ENCODE measurements at regions not wholly inside any gene's neighbourhood (a gene's known extent, or its start where the extent isn't known, plus 50 kb on each side); places are given as distances from the start of the nearest gene placed in this dataset.
A peak's percentile ranks its signal among the peaks of the same experiment; 100 is the strongest.
"Not testable (repeated sequence)": the region's sequence is repeated elsewhere in the genome, so short reads cannot be mapped to it uniquely, and the experiment has no call there.

DNA sequence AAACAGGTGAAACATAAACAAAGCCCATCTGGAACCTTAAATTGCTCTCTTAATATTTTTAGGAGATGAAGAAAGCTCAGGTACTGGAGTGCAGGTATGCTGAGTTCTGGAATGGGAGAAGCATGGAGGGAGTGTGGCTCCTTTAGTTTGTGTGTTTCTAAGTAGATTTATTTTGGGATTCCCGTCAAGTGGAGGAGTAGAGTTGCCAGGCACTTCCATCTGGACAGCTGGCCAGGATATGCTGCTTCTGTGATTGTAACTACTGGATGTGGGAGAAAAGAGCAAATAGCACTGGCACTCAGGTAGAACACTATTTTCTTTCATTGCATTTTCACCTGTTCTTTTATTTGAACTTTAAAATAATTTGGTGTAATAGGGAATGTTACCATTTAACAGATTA is 182.3 kb upstream of the MAST4 start:
- no peak for DNase-seq (ENCODE audit: low read depth)

DNA sequence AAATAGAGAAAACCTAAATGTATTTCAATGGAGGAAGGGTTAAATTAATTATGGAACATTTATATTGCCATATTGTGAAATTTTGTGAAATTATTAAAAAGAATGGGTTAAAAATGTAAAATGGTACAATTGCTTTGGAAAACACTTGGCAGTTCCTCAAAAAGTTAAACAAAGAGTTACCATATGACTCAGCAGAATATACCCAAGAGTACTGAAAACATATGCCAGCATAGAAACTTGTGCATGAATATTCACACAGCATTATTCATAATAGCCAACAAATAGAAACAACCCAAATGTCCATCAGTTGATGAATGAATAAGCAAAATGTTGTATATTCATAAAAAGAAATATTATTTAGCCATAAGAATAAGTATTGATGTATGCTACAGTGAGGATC is 181.0 kb upstream of the MAST4 start:
- no peak for DNase-seq (ENCODE audit: low read depth)

DNA sequence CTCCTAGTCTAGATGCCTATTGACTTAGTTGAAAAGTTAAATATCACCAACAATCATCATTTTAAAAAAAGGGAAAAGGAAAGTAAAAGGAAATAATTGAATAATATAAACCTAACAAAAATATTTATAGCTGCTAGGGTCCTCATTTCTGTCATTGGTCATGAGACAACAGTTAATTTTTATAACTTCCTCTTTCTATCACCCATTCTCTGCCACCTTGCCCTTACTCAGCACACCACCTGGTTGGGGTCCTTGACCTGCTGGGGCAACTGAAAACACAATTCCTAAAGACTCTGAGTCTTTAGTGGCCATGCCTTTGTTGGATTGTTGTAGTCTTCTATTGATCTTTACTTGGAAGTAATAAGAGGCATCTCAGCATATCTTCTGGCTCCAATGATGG is 179.5 kb upstream of the MAST4 start:
- no peak for DNase-seq (ENCODE audit: low read depth)

DNA sequence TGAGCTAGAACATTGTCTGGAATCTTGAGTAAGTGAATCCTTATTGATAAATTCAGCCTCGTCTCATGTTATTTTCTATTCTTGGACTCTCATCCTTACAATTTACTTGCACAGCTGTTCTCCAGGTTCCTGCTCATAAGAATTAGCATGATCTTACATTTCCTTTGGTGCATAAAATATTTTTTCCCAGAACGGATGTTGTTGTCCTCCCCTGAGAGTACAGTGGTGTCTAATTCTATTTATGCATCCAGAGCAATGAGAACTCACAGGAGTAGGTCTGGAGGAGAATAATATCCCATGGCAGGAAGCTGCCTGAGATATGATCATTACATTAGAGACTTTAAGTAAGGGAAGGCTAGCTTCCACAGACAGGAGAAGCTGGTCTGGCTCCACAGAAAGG is 178.4 kb upstream of the MAST4 start:
- DNase-seq (ENCODE audit: low read depth) = no peak

DNA sequence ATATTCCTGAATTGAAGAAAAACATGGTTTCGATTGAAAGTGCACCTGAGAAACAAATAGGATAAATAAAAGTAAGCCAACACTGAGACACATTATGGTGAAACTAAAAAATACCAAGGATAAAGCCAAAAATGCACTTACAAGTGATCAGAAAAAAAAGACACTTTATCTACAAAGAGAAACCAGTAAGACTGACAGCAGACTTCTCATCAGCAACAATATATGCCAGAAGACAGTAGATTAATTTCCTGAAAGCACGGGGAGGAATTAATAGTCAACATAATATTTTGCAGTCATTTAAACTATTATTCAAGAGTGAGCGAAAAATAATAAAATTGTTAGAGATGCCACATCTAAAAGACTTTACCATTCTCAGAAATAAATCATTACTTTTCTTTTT is 172.7 kb upstream of the MAST4 start:
- DNase-seq (ENCODE audit: low read depth) = no peak

DNA sequence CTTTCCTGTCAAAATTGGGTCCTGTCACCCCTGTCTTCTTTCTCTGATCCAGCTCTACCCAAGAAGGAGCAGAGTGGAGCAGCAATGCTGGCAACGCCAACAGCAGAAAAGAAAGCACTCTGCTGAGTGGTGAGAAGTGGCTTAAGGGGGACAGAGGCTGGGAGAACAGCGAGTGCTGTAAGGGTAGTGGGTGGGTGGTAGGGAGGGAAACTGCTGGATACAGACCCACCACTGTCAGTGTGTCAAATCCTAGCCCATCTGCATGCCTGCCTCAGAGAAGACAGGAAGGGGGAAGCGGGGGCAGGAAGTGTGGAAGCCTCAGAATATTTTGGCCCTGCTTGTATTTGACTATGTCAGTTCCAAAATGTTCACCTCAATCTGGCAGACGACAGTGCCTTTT is 170.4 kb upstream of the MAST4 start:
- DNase-seq (ENCODE audit: low read depth) = no peak

DNA sequence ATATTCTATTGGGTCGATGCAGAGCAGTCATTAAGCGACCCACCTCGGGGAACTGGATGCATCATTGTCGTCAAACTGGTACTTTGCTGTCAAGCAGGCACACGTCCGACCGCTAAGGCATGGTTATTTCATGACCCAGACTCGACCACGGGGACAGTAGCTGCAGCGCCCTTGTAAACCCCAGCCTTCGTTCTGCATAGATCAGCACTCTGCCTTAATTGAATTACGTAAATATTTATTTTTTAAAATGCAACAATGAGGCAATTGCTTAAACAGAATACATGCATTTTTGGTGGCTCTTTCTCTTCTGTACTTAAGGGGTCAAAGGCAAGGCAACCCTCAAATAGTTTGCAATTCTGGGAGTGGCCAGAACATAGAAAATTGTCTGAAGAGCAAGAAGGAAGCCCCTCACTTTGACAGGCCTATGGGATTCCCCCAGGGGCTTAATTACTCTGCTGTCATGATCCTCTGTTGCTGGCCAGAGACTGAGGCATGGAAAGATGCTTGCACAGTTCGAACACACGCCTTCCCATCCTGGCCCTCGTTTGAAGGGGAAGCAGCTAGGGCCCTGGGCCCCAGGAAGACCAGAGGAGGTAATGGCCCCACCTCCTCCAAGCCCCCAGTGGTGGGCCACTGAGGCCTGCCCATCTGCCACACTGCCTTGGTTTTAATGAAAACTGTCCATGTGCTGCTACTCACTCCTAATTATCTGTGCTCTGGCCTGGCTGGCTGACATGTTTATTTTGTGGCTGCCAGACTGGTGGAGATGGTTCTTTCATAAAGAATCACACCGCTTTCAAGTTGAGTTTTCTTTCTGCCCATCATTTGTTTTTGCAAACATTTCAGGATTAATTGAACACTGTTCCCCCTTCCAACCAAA is 169.7 kb upstream of the MAST4 start:
- no peak for DNase-seq (ENCODE audit: low read depth)

DNA sequence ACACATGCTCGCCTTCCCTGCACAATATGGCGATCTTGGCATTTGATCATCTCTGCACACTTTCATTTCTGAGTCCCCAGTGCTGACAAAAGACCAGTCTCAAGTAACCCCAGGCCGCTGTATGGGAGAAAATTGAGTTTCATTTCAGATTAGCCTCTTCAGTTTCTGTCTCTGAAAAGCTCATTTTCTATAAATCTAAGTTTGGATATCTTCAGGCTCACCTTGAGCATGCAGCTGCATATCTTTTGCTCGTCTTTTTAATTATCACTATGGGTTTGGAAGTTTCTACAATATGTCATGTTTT is 169.1 kb upstream of the MAST4 start:
- no peak for DNase-seq (ENCODE audit: low read depth)

DNA sequence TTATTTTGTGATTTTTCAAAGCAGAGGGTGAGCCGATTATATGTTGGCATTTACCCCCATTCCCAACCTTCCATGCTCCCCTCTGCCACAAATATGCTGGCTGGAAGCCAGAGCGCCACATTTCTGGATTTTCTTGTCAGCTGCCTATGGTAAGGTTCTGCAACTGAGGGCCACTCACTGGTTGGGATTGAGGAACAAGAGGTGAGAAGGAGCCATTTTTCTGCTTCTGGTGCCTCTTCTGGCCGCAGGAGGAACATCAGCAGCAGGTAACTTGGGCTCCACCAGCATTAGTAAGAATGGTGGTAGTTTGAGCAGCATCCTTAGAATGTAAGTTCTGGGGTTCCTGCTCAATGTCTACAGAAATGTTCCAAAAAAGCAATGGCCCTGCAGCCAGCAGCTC is 159.5 kb upstream of the MAST4 start:
- DNase-seq (ENCODE audit: low read depth) = no peak

DNA sequence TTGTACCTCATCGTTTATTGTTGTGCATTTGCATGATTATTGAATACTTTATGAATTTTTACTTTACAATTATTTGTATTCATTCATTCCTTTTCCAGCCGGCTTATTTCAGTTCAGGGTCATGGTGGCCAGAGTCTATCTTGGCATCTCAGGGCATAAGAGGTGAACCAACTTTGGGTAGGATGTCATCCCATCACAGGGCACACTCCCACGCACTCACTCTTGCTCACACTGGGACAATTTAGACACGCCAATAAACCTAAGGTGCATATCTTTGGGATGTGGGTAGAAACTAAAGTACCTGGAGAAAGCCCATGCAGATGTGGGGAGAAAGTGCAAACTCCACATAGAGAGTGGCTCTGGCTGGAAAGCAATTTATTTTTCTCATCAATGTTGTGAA is 158.1 kb upstream of the MAST4 start:
- DNase-seq (ENCODE audit: low read depth) = no peak

DNA sequence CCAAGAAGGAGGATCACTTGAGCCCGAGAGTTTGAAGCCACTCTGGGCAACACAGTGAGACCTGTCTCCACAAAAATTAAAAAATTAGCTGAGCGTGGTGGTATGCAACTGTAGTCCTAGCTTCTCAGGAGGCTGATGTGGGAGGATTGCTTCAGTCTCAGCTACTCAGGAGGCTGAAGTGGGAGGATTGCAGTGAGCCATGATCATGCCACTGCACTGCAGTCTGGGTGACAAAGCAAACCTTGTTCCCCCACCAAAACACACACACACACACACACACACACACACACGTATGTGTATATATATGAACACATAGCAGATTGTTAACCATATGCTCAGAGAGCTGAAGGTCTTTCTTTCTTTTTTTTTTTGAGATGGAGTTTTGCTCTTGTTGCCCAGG is 157.5 kb upstream of the MAST4 start:
- DNase-seq (ENCODE audit: low read depth) = no peak

DNA sequence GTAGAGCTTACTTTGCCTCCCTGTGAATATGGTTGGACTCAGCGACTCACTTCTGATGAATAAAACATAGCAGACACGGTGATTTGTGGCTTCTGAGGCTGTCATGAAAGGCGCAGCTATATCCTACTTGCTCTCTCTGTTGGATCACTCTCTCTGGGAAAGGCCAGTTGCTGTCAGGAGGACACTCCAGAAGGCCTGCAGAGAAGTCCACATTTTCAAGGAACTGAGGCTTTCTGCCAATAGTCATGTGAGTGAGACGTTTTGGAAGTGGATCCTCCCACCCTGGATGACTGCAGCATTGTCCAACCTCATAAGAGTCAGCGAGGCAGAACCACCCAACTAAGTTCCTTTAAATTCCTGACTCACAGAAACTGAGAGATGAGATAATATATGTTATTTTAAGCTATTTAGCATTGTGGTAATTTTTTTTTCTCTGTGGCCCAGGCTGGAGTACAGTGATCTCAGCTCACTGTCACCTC is 156.0 kb upstream of the MAST4 start:
- peak; percentile 44 for DNase-seq (ENCODE audit: low read depth)

DNA sequence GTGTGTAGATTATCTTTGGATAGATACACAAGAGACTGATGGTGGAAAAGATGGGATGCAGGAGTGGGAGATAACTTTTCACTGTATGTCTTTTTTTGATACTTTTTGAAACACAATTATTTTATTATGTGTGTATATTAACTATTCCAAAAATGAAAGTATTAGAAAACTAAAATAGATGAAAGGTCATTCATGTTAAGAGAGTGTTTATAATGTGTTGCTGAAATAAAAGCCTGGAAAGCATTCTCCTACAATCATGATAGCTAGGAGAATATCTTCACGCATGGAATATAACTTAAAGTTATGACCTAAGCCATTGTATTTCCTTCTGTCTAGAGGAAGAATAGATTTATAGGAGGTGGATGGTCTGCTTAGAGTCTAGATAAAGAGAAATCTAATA is 154.8 kb upstream of the MAST4 start:
- no peak for DNase-seq (ENCODE audit: low read depth)

DNA sequence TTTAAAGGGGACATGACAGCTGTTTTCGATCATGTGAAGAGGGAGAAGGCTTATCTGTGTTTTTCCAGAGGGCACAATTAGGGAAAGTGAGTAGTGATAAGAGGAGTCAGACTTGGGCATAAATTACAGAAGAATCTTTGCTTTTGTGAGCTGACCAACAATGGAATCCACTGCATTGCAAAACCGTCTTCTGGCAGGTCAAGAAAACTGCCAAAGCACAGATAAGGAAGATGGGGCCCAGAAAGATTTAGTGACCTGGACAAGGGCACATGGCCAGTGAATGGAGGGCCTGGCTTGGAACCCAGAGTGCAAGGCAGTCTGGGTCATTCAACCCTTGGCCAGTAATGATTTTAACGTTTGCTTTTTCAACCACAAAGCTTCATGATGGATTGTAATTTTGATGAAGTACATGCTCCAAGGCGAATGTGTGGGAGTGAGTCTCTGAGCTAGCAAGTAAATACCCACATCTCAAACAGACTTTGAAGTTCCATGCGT is 153.2 kb upstream of the MAST4 start:
- no peak for DNase-seq (ENCODE audit: low read depth)

DNA sequence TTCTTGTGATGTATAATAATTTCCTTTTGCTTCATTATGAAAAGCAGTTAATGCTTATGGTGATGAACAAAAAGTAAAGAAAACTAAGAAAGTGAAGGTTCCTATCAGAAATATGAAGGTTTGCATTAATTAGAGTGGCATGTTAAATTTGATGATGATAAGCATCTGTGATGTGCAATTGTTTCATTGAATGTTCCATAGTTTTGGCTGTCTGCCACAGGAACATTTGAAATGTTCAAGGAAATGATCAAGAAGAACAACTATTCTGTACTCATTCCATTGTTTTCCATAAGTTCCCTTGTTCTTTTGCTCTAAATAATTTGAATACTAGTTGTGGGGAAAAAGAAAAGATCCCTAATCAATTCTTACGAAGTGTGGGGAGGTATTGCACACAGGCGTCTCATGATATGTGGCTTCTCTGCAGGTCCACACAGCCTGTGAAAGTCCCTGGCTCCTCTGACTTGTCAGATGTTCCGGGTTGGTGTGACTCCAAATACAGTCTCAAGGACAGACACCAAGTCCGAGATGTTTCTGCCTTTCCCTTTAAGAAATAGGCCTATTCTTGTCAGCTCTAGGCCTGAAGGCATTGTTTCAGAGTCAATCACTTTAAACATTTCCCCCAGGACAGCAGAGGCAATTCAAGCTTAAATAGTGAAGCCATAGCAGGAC is 152.6 kb upstream of the MAST4 start:
- DNase-seq (ENCODE audit: low read depth) = no peak

DNA sequence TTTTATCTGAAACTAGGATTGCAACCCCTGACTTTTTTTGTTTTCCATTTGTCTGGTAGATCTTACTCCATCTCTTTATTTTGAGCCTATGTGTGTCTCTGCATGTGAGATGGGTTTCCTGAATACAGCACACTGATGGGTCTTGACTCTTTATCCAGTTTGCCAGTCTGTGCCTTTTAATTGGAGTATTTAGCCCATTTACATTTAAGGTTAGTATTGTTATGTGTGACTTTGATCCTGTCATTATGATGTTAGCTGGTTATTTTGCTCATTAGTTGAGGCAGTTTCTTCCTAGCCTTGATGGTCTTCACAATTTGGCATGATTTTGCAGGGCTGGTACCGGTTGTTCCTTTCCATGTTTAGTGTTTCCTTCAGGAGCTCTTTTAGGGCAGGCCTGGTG is 148.1 kb upstream of the MAST4 start:
- not testable (repeated sequence) for DNase-seq (ENCODE audit: low read depth)

DNA sequence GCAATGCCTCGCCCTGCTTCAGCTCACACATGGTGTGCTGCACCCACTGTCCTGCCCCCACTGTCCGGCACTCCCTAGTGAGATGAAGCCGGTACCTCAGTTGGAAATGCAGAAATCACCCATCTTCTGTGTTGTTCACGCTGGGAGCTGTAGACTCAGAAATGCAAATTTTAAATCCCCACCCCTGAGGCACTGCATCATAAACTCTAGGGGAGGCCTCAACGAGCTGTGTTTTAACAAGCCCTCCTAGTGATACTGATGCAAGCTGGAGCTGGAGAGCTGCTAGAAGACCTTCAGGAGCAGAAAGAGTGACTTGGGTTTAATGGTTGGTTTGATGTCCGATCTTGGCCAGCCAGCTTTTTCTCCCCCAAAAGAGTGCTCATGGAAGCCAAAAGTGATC is 146.0 kb upstream of the MAST4 start:
- no peak for DNase-seq (ENCODE audit: low read depth)

DNA sequence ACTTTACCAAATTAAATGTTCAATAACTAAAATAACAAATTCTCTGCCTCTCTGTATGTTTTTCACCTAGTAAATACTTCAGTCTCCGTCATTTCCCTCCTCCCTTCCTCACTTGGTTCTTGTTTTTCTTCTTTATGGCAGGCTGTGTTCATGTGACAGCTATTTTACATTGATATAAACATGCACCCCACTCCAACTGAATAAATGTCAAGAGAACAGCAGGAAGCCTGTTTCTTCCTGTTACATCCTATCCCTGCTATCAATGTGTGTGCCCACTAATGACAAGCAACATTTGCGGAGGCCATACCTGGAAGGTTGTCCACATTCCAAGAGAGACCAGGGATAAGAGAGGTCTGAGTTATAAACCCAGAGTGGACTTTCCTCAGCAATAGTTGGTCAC is 145.2 kb upstream of the MAST4 start:
- no peak for DNase-seq (ENCODE audit: low read depth)

DNA sequence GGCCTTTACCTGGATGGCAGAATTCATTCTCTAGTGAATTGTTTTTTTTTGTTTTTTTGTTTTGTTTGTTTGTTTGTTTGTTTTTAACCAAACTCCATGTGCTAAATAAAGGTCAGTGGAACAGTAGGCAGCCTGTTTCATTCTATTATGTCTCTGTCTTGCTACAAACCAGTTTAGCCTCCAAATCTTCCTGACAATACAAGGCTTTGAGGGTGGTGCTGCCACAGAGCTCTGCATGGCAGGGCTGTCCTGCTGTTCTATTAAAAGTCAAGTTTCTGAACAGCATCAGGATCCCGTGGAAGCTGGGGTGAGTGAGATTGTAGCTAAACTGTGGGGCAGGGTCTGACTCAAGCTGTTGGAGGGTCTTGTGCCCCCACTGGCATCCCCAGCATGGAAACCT is 144.1 kb upstream of the MAST4 start:
- no peak for DNase-seq (ENCODE audit: low read depth)

DNA sequence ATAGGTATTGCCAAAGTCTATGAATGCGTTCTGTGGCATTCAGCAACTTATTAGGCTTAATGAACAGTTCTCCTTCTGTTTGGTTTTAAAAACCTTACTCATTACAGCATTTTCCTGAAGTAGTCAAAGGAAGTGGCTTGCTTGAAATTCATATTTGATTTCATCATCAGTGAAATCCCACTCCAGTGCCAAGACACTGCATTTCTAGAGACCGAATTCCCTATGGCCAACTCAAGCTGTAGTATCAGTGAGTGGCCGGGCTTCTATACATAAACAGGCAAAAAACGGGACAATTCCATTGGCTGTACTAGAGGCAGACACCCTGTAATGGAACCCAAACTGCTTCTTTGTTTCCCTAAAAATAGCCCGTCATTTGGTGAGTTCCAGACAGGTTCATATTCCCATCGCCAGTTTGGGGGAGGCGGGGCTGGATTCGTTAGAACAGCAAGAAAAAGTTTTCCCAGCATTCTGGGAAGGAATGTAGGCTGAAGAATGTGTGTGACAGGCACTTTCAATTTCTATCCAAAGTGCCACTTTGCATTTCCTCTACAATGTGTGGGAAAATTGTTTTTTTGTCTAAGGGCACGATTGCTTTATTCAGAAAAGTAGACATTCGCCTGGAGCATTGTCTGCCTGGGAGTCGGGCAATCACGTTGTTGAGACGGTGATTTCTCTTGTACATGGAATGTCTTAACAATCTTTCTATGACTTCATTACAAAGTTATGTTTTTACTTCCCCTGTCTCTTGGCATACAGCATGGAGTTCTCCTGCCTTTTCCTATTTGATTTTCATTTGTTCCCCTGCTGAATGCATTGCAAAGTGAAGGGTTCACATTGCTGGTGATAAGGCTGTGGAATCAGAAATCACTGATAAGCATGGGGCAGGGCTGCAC is 141.8 kb upstream of the MAST4 start:
- DNase-seq (ENCODE audit: low read depth) = no peak

DNA sequence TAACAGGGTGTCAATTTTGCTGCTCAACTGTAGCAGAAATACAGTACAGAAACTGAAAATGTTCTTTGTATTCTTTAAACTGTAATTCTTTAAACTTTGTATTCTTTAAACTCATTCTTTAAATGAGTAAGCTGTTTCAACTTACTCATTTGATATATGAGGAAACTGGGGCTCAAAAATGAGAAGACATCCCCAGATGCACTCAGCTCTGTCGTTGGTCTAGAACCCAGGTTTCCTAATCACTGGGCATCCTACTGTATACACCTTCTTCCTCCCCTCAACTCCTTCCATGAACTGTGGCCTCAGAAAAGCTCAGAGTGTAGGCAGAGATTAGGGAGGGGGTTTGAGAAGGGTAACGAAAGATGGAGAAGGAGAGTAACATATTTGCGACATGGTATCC is 136.5 kb upstream of the MAST4 start:
- no peak for DNase-seq (ENCODE audit: low read depth)

DNA sequence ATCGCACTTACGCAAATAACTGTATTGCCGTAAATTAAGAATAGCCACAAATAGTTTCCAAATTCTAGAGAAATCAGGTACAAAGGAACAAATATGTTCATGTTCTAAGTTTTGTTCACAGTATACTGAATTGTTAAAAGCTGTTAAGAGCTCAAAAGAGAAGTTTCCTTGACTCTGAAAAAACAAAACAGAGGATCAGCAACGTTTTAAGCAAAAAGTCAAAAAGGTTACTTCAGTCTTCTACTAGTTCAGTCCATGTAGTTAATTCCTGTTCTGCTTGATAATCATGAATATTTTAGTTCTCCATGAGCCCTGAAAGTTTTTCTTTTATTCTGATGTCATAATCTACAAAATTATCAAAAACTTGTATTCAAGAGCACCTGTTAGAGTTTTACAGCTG is 128.6 kb upstream of the MAST4 start:
- DNase-seq (ENCODE audit: low read depth) = no peak
